Naive thymus-derived CD8-positive, alpha-beta T cell (primary cell): ENCODE measurements at regions not wholly inside any gene's neighbourhood (a gene's known extent, or its start where the extent isn't known, plus 50 kb on each side); places are given as distances from the start of the nearest gene placed in this dataset.
"Not testable (repeated sequence)": the region's sequence is repeated elsewhere in the genome, so short reads cannot be mapped to it uniquely, and the experiment has no call there.

ENCODE experiments used
- ATAC-seq, 2 donors: fragments of 150-1000 bp; cut with Tn5 transposase in 1 of 2; sonication (Bioruptor Pico), chemical (Tn5 transposase) in 1 of 2; 1 replicate in 1 of 2; 2 replicates in 1 of 2; pipeline ENCODE4 v1.10.0; 2021; ENCODE audit warnings: mild to moderate bottlenecking in 2 of 2, moderate library complexity in 2 of 2
- POLR2A ChIA-PET: fragments of 350-600 bp; sonication (Branson Sonifier 250); formaldehyde crosslinking; loops from one replicate; lab custom pipeline; 2021; ENCODE audit warnings: antibody characterized with exemption; lab: Charles Lee
- DNase-seq, 10 donors: peaks; one replicate each; pipeline versions ENCODE4 v3.0.0 to v3.0.0-alpha.2; 2020 to 2022
- H3K27ac Mint-ChIP-seq, 10 donors: one replicate each; pipeline ENCODE4 v1.8.0; 2020 to 2022; ENCODE audit warnings: mild to moderate bottlenecking in 10 of 10, mixed read lengths in 10 of 10, moderate library complexity in 4 of 10, inconsistent platforms in 1 of 10
- H3K27me3 Mint-ChIP-seq, 5 donors: one replicate each; pipeline ENCODE4 v1.8.0; 2021 to 2022; ENCODE audit warnings: mixed read lengths in 5 of 5
- H3K36me3 Mint-ChIP-seq, 3 donors: one replicate each; pipeline ENCODE4 v1.8.0; 2020 to 2022; ENCODE audit warnings: mixed read lengths in 3 of 3, mild to moderate bottlenecking in 2 of 3, inconsistent platforms in 1 of 3
- H3K4me1 Mint-ChIP-seq, 4 donors: one replicate each; pipeline ENCODE4 v1.8.0; 2021 to 2022; ENCODE audit warnings: mixed read lengths in 4 of 4
- H3K4me3 Mint-ChIP-seq, 10 donors: one replicate each; pipeline ENCODE4 v1.8.0; 2020 to 2022; ENCODE audit warnings: mild to moderate bottlenecking in 10 of 10, mixed read lengths in 10 of 10, moderate library complexity in 6 of 10, inconsistent platforms in 1 of 10
- H3K9me3 Mint-ChIP-seq, 9 donors: one replicate each; pipeline ENCODE4 v1.8.0; 2020 to 2022; ENCODE audit warnings: mixed read lengths in 9 of 9, mild to moderate bottlenecking in 3 of 9, inconsistent platforms in 1 of 9, moderate library complexity in 1 of 9

GRCh38 chr9:22170556-22170955 is 161.5 kb upstream of the CDKN2B start:
- Mint-ChIP-seq H3K4me3 (no peak overlapping the region), H3K9me3 (no peaks in the 10 kb centered on the region), H3K4me1 (peaks cover 0 to 37% (median 0%) of the 10 kb centered on the region in 4 donors), H3K36me3 (no peaks in the 10 kb centered on the region), H3K27ac (peak overlapping the region in 1 of 10 donors; percentile 9), H3K27me3 (peaks cover 0 to 24% (median 0%) of the 10 kb centered on the region in 5 donors)
- POLR2A ChIA-PET: no interaction called here
- ATAC-seq: no peak
- no peak for DNase-seq

DNA sequence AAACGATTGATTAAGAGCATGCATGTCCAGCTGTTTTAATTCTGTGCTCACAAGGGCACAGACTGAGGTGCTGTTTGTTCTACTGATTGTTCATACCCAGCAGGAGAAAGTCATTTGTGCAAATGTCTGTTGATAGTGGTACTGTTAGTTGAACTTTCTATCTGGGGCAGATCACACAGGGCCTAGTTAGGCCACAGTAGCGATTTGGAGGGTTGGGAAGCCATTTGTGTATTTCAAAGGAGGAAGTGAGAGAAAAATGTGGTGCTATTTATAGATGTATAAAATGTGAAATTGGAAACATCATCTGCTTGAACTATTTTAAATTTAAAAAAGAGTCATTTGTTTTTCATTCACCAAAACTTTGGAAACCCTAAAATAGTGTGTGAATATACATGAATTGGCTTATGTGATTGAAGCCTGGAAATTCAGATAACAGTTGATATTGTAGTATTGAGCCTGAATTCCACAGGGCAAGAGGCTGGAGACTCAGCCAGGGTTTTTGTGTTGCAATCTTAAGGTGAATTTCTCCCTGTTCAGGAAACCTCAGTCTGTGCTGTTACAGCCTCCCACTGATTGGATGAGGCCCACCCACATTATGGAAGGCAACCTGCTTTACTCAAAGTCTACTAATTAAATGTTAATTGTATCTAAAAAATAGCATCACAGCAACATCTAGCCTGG is 162.0 kb upstream of the CDKN2B start:
- ATAC-seq (no peak), DNase-seq (no peak)
- Mint-ChIP-seq H3K4me1 (peaks cover 0 to 39% (median 1%) of the 10 kb centered on the region in 4 donors), H3K27me3 (peaks cover 0 to 19% (median under 1%) of the 10 kb centered on the region in 5 donors), H3K36me3 (no peaks in the 10 kb centered on the region), H3K4me3 (no peak overlapping the region), H3K27ac (peak overlapping the region in 1 of 10 donors; percentile 9), H3K9me3 (no peaks in the 10 kb centered on the region)
- POLR2A ChIA-PET: no interaction called here

- Mint-ChIP-seq H3K36me3 (no peaks in the 10 kb centered on the region), H3K4me3 (no peak overlapping the region), H3K27ac (no peak overlapping the region), H3K4me1 (peaks cover 0 to 43% (median 4%) of the 10 kb centered on the region in 4 donors), H3K9me3 (peaks cover 0 to 4% (median 0%) of the 10 kb centered on the region in 9 donors), H3K27me3 (peaks cover 0 to 17% (median 3%) of the 10 kb centered on the region in 5 donors)
- POLR2A ChIA-PET: no interaction called here
- DNase-seq: no peak
- no peak for ATAC-seq
Measured at GRCh38 chr9:22171691-22172090, 162.6 kb upstream of the CDKN2B start.

DNA sequence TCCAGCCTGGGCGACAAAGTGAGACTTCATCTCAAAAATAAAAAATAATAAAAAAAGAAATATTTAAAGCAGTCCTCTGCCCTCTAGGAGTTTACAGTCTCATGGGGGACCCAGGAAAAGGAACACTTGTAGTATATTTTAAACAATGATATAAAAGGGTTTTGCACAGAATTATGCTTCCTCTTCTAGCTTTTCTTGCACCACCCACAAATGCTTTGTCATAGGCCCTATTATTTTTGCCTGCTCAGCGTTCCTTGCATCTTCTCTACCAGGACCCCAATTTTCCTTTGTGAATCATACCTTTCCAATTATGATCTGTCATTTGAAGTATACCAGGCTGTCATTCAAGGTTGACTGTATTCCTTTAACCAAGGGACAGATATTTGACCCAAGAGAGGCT is 164.8 kb upstream of the CDKN2B start:
- Mint-ChIP-seq H3K4me1 (peaks cover 0 to 42% (median 4%) of the 10 kb centered on the region in 4 donors), H3K36me3 (no peaks in the 10 kb centered on the region), H3K27me3 (peaks cover 1 to 28% (median 3%) of the 10 kb centered on the region in 5 donors), H3K9me3 (peaks cover 0 to 12% (median under 1%) of the 10 kb centered on the region in 9 donors), H3K27ac (no peak overlapping the region), H3K4me3 (no peak overlapping the region)
- DNase-seq (no peak), ATAC-seq (no peak)
- POLR2A ChIA-PET: no interaction called here

DNA sequence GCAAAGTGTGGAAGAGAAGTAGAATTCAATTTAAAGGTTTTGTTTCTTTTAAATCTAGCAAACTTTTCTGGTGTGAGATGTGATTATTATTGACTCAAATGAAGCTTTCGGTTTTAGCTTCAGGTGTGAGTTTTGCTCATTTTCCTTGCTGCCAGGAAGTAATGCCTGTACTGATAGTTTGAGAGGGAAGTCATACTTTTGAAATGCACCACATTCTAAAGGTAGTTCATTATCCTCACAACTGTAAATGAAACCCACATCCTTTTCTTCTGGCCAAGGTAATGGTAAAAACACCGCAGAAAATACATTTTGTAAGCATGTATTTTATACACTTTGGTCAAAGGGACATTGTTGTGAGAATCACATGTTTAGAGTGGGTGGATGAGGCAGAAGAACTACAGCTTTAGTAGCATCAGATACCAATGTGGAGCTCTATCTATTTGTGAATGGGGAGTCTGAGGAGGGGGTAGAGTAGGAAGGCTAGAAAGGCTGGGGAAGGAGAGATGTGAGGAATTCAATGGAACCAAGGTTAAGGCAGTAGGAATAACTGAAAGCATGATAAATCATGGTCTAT is 167.0 kb upstream of the CDKN2B start:
- no peak for DNase-seq

DNA sequence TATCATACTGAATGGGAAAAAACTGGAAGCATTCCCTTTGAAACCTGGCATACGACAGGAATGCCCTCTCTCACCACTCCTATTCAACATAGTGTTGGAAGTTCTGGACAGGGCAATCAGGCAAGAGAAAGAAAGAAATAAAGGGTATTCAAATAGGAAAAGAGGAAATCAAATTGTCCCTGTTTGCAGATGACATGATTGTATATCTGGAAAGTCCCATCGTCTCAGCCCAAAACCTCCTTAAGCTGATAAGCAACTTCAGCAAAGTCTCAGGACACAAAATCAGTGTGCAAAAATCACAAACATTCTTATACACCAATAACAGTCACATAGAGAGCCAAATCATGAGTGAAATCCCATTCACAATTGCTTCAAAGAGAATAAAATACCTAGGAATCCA is 171.9 kb upstream of the CDKN2B start:
- H3K36me3 Mint-ChIP-seq, H3K4me3 Mint-ChIP-seq, ATAC-seq, POLR2A ChIA-PET, H3K27ac Mint-ChIP-seq, DNase-seq, H3K4me1 Mint-ChIP-seq: not testable (repeated sequence)
- Mint-ChIP-seq H3K27me3 (peaks cover 3 to 31% (median 12%) of the 10 kb centered on the region in 5 donors), H3K9me3 (peaks cover 0 to 26% (median 5%) of the 10 kb centered on the region in 9 donors)

More for the DNA sequence above, 167.0 kb upstream of the CDKN2B start:
- Mint-ChIP-seq H3K4me1 (peaks cover 0 to 29% (median 4%) of the 10 kb centered on the region in 4 donors), H3K27me3 (peaks cover 3 to 48% (median 6%) of the 10 kb centered on the region in 5 donors), H3K9me3 (peaks cover 0 to 26% (median 5%) of the 10 kb centered on the region in 9 donors), H3K27ac (peak overlapping the region in 1 of 10 donors; percentile 6), H3K36me3 (no peaks in the 10 kb centered on the region), H3K4me3 (no peak overlapping the region)
- POLR2A ChIA-PET: no interaction called here
- no peak for ATAC-seq

DNA sequence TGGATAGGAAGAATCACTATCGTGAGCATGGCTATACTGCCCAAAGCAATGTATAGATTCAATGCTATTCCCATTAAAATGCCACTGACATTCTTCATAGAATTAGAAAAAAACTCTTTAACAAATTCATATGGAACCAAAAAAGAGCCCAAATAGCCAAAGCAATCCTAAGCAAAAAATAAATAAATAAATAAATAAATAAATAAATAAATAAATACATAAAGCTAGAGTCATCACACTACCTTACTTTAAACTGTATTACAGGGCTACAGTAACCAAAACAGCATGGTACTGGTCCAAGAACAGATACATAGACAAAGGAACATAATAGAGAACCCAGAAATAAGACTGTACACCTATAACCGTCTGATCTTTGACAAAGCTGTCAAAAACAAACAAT is 180.4 kb upstream of the CDKN2B start:
- no peak overlapping the region for H3K27ac Mint-ChIP-seq
- peaks cover 0 to 5% (median 0%) of the 10 kb centered on the region in 9 donors for H3K9me3 Mint-ChIP-seq
- POLR2A ChIA-PET: no interaction called here
- ATAC-seq (no peak), DNase-seq (no peak)
- H3K4me1 Mint-ChIP-seq: no peaks in the 10 kb centered on the region
- no peak overlapping the region for H3K4me3 Mint-ChIP-seq
- H3K36me3 Mint-ChIP-seq: no peaks in the 10 kb centered on the region
- H3K27me3 Mint-ChIP-seq: peaks cover 0 to 4% (median 0%) of the 10 kb centered on the region in 5 donors

GRCh38 chr9:22197000-22197399 is 187.9 kb upstream of the CDKN2B start:
- Mint-ChIP-seq H3K27me3 (peaks cover 1 to 28% (median 17%) of the 10 kb centered on the region in 5 donors), H3K4me1 (peaks cover 0 to 19% (median 0%) of the 10 kb centered on the region in 4 donors), H3K27ac (peak overlapping the region in 1 of 10 donors; percentile 15)
- POLR2A ChIA-PET, H3K4me3 Mint-ChIP-seq, DNase-seq, H3K9me3 Mint-ChIP-seq, H3K36me3 Mint-ChIP-seq: not testable (repeated sequence)
- peak in 1 of 2 donors; percentile 39 for ATAC-seq

DNA sequence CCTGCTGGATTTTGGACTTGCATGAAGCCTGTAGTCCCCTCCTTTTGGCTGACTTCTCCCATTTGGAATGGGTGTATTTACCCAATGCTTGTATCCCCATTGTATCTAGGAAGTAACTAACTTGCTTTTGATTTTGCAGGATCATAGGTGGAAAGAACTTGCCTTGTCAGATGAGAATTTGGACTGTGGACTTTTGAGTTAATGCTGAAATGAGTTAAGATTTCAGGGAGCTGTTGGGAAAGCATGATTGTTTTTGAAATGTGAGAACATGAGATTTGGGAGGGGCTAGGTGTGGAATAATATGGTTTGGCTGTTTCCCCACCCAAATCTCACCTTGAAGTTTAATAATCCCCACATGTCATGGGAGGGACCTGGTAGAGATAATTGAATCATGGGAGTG is 189.6 kb upstream of the CDKN2B start:
- no peak for ATAC-seq
- Mint-ChIP-seq H3K27ac (no peak overlapping the region), H3K4me1 (peaks cover 0 to 30% (median 0%) of the 10 kb centered on the region in 4 donors), H3K27me3 (peaks cover 1 to 41% (median 25%) of the 10 kb centered on the region in 5 donors), H3K4me3 (no peak overlapping the region), H3K36me3 (no peaks in the 10 kb centered on the region), H3K9me3 (peaks cover 0 to 2% (median 0%) of the 10 kb centered on the region in 9 donors)
- POLR2A ChIA-PET: no interaction called here
- DNase-seq: no peak

DNA sequence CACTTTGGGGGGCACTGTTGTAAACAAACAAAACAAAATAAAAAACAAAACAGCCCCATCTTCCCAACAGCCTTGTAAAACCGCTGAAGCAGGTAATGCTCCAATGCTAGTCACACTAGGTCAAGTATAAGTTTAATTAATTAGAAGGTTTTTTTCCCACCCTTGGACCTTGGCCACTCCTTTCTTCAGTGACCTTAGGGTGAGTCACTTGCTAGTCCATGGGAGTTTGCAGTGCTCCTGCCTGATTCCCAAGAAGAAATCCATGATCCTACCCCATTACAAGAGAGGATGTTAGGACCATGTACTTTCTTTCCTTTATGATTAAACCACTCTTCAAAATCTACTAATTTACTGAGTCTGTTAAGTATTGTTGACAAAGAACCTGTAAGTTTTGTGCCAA is 192.2 kb upstream of the CDKN2B start:
- peaks cover 0 to 36% (median 0%) of the 10 kb centered on the region in 4 donors for H3K4me1 Mint-ChIP-seq
- ATAC-seq: no peak
- no peak overlapping the region for H3K4me3 Mint-ChIP-seq
- no peak for DNase-seq
- no peak overlapping the region for H3K27ac Mint-ChIP-seq
- peaks cover 0 to 2% (median 0%) of the 10 kb centered on the region in 9 donors for H3K9me3 Mint-ChIP-seq
- POLR2A ChIA-PET: no interaction called here
- H3K36me3 Mint-ChIP-seq: no peaks in the 10 kb centered on the region
- H3K27me3 Mint-ChIP-seq: peaks cover 1 to 43% (median 22%) of the 10 kb centered on the region in 5 donors

DNA sequence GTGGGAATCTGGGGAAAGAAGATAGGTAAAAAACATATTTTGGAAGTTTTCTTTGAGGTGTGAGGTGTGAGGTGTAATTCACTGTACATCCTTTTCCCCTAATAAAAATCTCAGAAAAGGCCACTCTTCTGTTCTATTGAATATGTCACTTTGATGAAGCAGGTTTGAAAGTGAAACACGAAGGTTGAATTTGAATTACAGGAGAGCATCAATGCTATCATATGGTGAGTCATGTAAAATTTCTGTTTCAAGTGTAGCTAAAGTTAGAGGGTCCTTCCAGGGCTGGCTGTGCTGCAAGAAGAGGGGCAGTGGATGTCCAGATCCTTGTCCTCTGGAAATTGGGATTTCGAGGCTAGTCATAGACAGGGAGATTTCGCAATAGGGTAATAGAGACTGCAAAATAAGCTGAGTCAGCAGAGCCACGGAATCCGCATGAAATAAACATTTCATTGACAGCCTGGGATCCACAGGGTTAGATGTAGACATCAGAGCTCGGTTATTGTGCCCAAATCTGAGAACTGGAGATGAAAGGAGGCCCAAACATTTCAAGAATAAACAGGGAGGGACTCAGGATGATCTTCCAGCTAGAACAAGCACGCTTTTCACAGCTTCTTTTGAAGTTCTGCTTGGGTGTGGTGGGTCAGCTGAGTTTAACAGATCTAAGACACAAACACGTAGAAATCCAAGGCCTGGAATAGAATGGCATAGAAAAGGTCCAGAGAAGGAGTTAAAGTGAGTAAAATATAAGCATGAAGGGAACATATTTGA is 194.4 kb upstream of the CDKN2B start:
- Mint-ChIP-seq H3K9me3 (peaks cover 0 to 2% (median 0%) of the 10 kb centered on the region in 9 donors), H3K36me3 (no peaks in the 10 kb centered on the region), H3K4me1 (peaks cover 0 to 32% (median 2%) of the 10 kb centered on the region in 4 donors), H3K27me3 (peaks cover 1 to 31% (median 10%) of the 10 kb centered on the region in 5 donors), H3K4me3 (peak overlapping the region in 1 of 10 donors; percentile 21), H3K27ac (no peak overlapping the region)
- ATAC-seq (no peak), DNase-seq (no peak)
- POLR2A ChIA-PET: no interaction called here

- H3K36me3 Mint-ChIP-seq: no peaks in the 10 kb centered on the region
- no peak for ATAC-seq
- POLR2A ChIA-PET: no interaction called here
Measured at GRCh38 chr9:22204240-22204639, 195.1 kb upstream of the CDKN2B start.

More at GRCh38 chr9:22204240-22204639, 195.1 kb upstream of the CDKN2B start:
- H3K4me3 Mint-ChIP-seq: no peak overlapping the region
- H3K9me3 Mint-ChIP-seq: no peaks in the 10 kb centered on the region
- no peak for DNase-seq
- no peak overlapping the region for H3K27ac Mint-ChIP-seq
- peaks cover 2 to 37% (median 9%) of the 10 kb centered on the region in 4 donors for H3K4me1 Mint-ChIP-seq
- peaks cover 2 to 24% (median 4%) of the 10 kb centered on the region in 5 donors for H3K27me3 Mint-ChIP-seq
